D721Med (cell line): ENCODE measurements at regions not wholly inside any gene's neighbourhood (a gene's known extent, or its start where the extent isn't known, plus 50 kb on each side); places are given as distances from the start of the nearest gene placed in this dataset.

Source experiments
- DNase-seq: peaks from one replicate; pipeline ENCODE4 v3.0.0; 2011; ENCODE audit warnings: low spot score; ENCODE audit not compliant: insufficient read length
- FAIRE-seq: peaks from 2 replicates; lab custom pipeline; 2011; peaks lifted over from hg19 to GRCh38; lab: Jason Lieb, UNC
- CTCF ChIP-seq: IDR thresholded peaks from 2 replicates; pipeline ENCODE4 v1.5.1; 2012; ENCODE audit warnings: mild to moderate bottlenecking, control low read depth; ENCODE audit not compliant: insufficient read depth; ENCODE audit errors: missing control alignments

GRCh38 chr2:104049438-104049837 lies 804.5 kb upstream of the POU3F3 start:
- no peak for DNase-seq
- no peak for TF ChIP-seq CTCF
- no peak for FAIRE-seq

- TF ChIP-seq CTCF, result no peak
- DNase-seq, result no peak
These were observed 803.9 kb upstream of the POU3F3 start for GRCh38 chr2:104049981-104050380.

GRCh38 chr2:104050656-104051242 lies 803.2 kb upstream of the POU3F3 start:
- no peak for DNase-seq
- no peak for FAIRE-seq
- no peak for TF ChIP-seq CTCF

More at GRCh38 chr2:104049981-104050380, 803.9 kb upstream of the POU3F3 start:
- no peak for FAIRE-seq

GRCh38 chr2:104051766-104052165 lies 802.1 kb upstream of the POU3F3 start:
- no peak for TF ChIP-seq CTCF
- FAIRE-seq (no peak), DNase-seq (no peak)

GRCh38 chr2:104052356-104052755 lies 801.6 kb upstream of the POU3F3 start:
- no peak for DNase-seq
- TF ChIP-seq CTCF, result no peak
- FAIRE-seq, result no peak

- no peak for TF ChIP-seq CTCF
- FAIRE-seq (no peak), DNase-seq (no peak)
These were observed 797.5 kb upstream of the POU3F3 start for GRCh38 chr2:104056451-104056850.

- no peak for TF ChIP-seq CTCF
- FAIRE-seq (no peak), DNase-seq (no peak)
These were observed 785.2 kb upstream of the POU3F3 start for GRCh38 chr2:104068665-104069064.
